Esophagus muscularis mucosa (tissue), 4 donors: ENCODE measurements at regions not wholly inside any gene's neighbourhood (a gene's known extent, or its start where the extent isn't known, plus 50 kb on each side); places are given as distances from the start of the nearest gene placed in this dataset.

Experiments
- DNase-seq: peaks from one replicate; pipeline ENCODE4 v3.0.0-alpha.2; 2017; ENCODE audit errors: extremely low spot score
- H3K27ac ChIP-seq, 4 donors: fragments of 200-600 bp; sonication (generic); replicated peaks in 1 of 4; 1 replicate in 3 of 4; 2 replicates in 1 of 4; pipeline ENCODE4 v1.5.1; 2016 to 2019; ENCODE audit warnings: mild to moderate bottlenecking in 1 of 4
- H3K27me3 ChIP-seq, 4 donors: fragments of 200-600 bp; sonication (generic); one replicate each; pipeline versions ENCODE4 v1.5.1 to v1.6.0; 2016 to 2019
- H3K36me3 ChIP-seq, 4 donors: fragments of 200-600 bp; sonication (generic); one replicate each; pipeline ENCODE4 v1.5.1; 2016 to 2019
- H3K4me1 ChIP-seq, 4 donors: fragments of 200-600 bp; sonication (generic); one replicate each; pipeline ENCODE4 v1.5.1; 2016 to 2019
- H3K4me3 ChIP-seq, 4 donors: fragments of 200-600 bp; sonication (generic); 1 replicate in 2 of 4; 2 replicates in 2 of 4; pipeline ENCODE4 v1.5.1; 2016 to 2019; ENCODE audit warnings: mild to moderate bottlenecking in 4 of 4, moderate library complexity in 1 of 4
- H3K9me3 ChIP-seq, 4 donors: fragments of 200-600 bp; sonication (generic); 1 replicate in 3 of 4; 2 replicates in 1 of 4; pipeline ENCODE4 v1.5.1; 2016 to 2019
- CTCF ChIP-seq, 3 experiments: fragments of 200-600 bp in 2 of 3; fragments of 450-650 bp in 1 of 3; sonication (generic) in 2 of 3; IDR thresholded peaks; one replicate each; pipeline ENCODE4 v1.5.1; 2017 to 2019; ENCODE audit warnings: antibody characterized with exemption in 3 of 3, mild to moderate bottlenecking in 2 of 3, moderate library complexity in 1 of 3
- EP300 ChIP-seq: sonication (generic); formaldehyde crosslinking; IDR thresholded peaks from one replicate; pipeline ENCODE4 v1.6.1; 2017; ENCODE audit warnings: antibody characterized with exemption
- POLR2A ChIP-seq: fragments of 450-650 bp; IDR thresholded peaks from one replicate; pipeline ENCODE4 v1.6.1; 2017; ENCODE audit warnings: antibody characterized with exemption, moderate library complexity, mild to moderate bottlenecking, low read depth
- POLR2AphosphoS5 ChIP-seq, 2 donors: sonication (generic); formaldehyde crosslinking; IDR thresholded peaks; one replicate each; pipeline ENCODE4 v1.6.1; 2017; ENCODE audit warnings: antibody characterized with exemption in 2 of 2
- WGBS: methylation state at CpG from one replicate; pipeline ENCODE4 v1.1.5; 2018; 5-methylcytosine and 5-hydroxymethylcytosine counted together
- intact Hi-C: fragments of 100-400 bp; cut with DNase I; formaldehyde crosslinking; loops from one replicate; pipeline ENCODE4 v1.15.1; 2023

GRCh38 chr22:47715866-47716578 is 953.6 kb downstream of the TBC1D22A start:
- intact Hi-C loops: no loop called here
- peak; percentile 75 for DNase-seq
- Histone ChIP-seq H3K27me3 (peaks cover 0 to 77% (median 0%) of the 10 kb centered on the region in 4 donors), H3K27ac (no peak overlapping the region), H3K4me1 (no peaks in the 10 kb centered on the region), H3K9me3 (no peaks in the 10 kb centered on the region), H3K4me3 (no peak overlapping the region), H3K36me3 (no peaks in the 10 kb centered on the region)
- WGBS: 82% methylated on average over 13 of the region's 18 CpGs
- TF ChIP-seq EP300 (no peak), POLR2A (no peak)

GRCh38 chr22:47713941-47714340 is 951.5 kb downstream of the TBC1D22A start:
- no peak for TF ChIP-seq CTCF (IDR thresholded peaks at IDR 0.05)
- TF ChIP-seq EP300: no peak
- TF ChIP-seq POLR2AphosphoS5 (IDR thresholded peaks at IDR 0.05): no peak
- TF ChIP-seq POLR2A: no peak
- no peaks in the 10 kb centered on the region for H3K9me3 ChIP-seq
- H3K27me3 ChIP-seq: peaks cover 0 to 70% (median 0%) of the 10 kb centered on the region in 4 donors
- no peaks in the 10 kb centered on the region for H3K36me3 ChIP-seq
- no peak overlapping the region for H3K27ac ChIP-seq
- intact Hi-C loops: no loop called here
- peak; percentile 70 for DNase-seq
- H3K4me3 ChIP-seq: no peak overlapping the region
- WGBS: 78% methylated on average over 9 of the region's 10 CpGs
- H3K4me1 ChIP-seq: no peaks in the 10 kb centered on the region

DNA sequence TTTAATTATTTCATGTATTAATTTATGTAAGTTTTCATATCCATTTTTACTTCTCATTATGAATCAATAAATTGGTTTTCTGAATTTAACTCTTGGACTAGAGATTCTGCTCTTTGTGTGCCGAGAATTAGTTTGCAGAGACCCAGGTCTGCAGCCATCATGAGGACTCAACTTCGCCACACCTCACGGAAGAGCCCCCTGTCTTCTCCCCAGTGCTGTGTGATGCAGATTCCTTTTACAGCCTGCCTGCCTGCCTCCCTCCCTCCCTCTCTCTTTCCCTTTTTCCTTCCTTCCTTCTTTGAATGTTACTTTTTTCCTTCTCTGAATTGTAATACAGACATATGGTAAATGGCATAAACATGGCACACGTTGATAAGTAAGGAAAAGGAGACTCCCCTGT is 947.7 kb downstream of the TBC1D22A start:
- H3K9me3 ChIP-seq: no peaks in the 10 kb centered on the region
- WGBS: 66% methylated on average over 4 of the region's 4 CpGs

DNA sequence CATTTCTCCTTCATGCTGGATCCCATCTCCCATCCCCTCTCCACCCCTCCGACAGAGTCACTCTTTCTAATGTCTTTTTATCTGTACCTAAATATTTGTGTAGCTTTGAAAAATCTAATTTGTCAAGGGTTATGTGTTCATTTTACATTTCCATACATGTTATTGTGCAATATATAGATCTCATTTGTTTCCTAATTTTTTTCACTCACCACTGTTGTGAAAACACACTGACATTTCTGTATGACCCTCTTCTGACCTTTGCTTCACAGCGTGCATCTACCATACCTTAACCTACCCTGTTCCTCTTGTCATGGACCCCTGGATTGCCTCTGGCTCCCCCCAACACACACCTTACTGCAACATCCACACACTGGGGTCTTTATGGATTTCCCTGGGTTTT is 942.9 kb downstream of the TBC1D22A start:
- TF ChIP-seq EP300 (no peak), CTCF (IDR thresholded peaks at IDR 0.05) (no peak), POLR2A (no peak), POLR2AphosphoS5 (IDR thresholded peaks at IDR 0.05) (no peak)
- Histone ChIP-seq H3K4me1 (no peaks in the 10 kb centered on the region), H3K4me3 (no peak overlapping the region), H3K27ac (no peak overlapping the region), H3K36me3 (no peaks in the 10 kb centered on the region), H3K27me3 (peaks cover 0 to 9% (median 0%) of the 10 kb centered on the region in 4 donors), H3K9me3 (peaks cover 0 to 7% (median 0%) of the 10 kb centered on the region in 4 donors)
- intact Hi-C loops: no loop called here
- DNase-seq: peak; percentile 64
- WGBS: 74% methylated on average over 2 of the region's 2 CpGs

More for the DNA sequence above, 947.7 kb downstream of the TBC1D22A start:
- H3K36me3 ChIP-seq: no peaks in the 10 kb centered on the region
- DNase-seq: no peak
- intact Hi-C loops: no loop called here
- TF ChIP-seq EP300 (no peak), POLR2A (no peak), POLR2AphosphoS5 (IDR thresholded peaks at IDR 0.05) (no peak), CTCF (IDR thresholded peaks at IDR 0.05) (no peak)
- H3K27ac ChIP-seq: no peak overlapping the region
- peaks cover 0 to 50% (median 0%) of the 10 kb centered on the region in 4 donors for H3K27me3 ChIP-seq
- no peak overlapping the region for H3K4me3 ChIP-seq
- H3K4me1 ChIP-seq: no peaks in the 10 kb centered on the region

DNA sequence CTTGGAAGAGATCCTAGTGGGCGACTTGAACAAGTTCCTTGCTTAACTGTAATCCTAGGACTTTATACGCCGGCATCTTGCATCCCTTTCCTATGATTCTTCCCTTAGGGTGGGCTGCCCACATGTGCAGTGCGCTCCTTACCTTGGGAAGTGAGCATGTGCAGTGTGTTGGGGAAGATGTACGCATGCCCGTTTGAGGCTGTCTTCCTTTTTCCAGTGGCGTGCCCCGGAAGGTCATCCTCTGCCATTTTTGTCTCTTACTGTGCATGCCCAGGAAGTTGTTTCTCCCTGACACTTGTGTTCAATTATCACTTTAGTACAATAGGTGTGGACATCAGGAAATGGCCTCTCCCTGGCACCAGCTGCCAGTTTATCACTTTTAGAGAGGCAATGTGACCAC is 936.5 kb downstream of the TBC1D22A start:
- 83% methylated on average over 8 of the region's 8 CpGs for WGBS
- peak; percentile 84 for DNase-seq
- no peaks in the 10 kb centered on the region for H3K36me3 ChIP-seq
- TF ChIP-seq POLR2A: no peak
- TF ChIP-seq EP300: no peak
- H3K27ac ChIP-seq: no peak overlapping the region
- intact Hi-C loops: no loop called here
- H3K9me3 ChIP-seq: peaks cover 0 to 7% (median 0%) of the 10 kb centered on the region in 4 donors
- peaks cover 0 to 8% (median 0%) of the 10 kb centered on the region in 4 donors for H3K27me3 ChIP-seq
- H3K4me3 ChIP-seq: no peak overlapping the region
- H3K4me1 ChIP-seq: no peaks in the 10 kb centered on the region

DNA sequence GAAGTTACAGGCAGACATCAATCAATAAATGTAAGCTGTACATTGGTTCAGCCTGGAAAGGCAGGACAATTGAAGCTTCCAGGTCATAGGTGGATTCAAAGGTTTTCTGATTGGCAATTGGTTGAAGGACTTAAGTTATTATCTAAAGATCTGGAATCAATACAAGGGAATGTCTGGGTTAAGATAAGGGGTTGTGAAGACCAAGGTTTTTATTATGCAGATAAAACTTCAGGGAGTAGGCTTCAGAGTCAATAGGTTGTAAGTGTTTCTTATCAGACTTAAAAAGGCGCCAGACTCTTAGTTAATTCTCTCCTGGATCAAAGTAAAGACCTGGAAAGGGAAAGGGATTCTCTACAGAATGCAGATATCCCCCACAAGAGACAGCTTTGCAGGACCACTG is 935.4 kb downstream of the TBC1D22A start:
- TF ChIP-seq CTCF (IDR thresholded peaks at IDR 0.05) (no peak), POLR2A (no peak), POLR2AphosphoS5 (IDR thresholded peaks at IDR 0.05) (no peak), EP300 (no peak)
- no peak overlapping the region for H3K27ac ChIP-seq
- intact Hi-C loops: no loop called here
- peaks cover 0 to 8% (median 0%) of the 10 kb centered on the region in 4 donors for H3K27me3 ChIP-seq
- DNase-seq: no peak
- peaks cover 0 to 7% (median 0%) of the 10 kb centered on the region in 4 donors for H3K9me3 ChIP-seq
- no peaks in the 10 kb centered on the region for H3K36me3 ChIP-seq
- H3K4me1 ChIP-seq: no peaks in the 10 kb centered on the region
- no peak overlapping the region for H3K4me3 ChIP-seq
- WGBS: 58% methylated on average over 1 of the region's 1 CpG
